NB4 (cell line): ENCODE measurements at regions not wholly inside any gene's neighbourhood (a gene's known extent, or its start where the extent isn't known, plus 50 kb on each side); places are given as distances from the start of the nearest gene placed in this dataset.

ENCODE experiments used
- CTCF ChIP-seq: IDR thresholded peaks from one replicate; pipeline ENCODE4 v1.5.1; 2012; ENCODE audit warnings: low read depth, low read length
- POLR2A ChIP-seq: IDR thresholded peaks from 2 replicates; pipeline ENCODE4 v1.6.1; 2011; ENCODE audit warnings: mild to moderate bottlenecking; ENCODE audit not compliant: insufficient read length; ENCODE audit errors: extremely low read depth
- TF ChIP-seq, protein P1 (sequence below): IDR thresholded peaks from 2 replicates; pipeline ENCODE4 v1.6.1; 2011; ENCODE audit warnings: low read depth, low read length

GRCh38 chr14:66081594-66082376, 404.4 kb upstream of the CCDC196 start:
- no peak for TF ChIP-seq POLR2A
- TF ChIP-seq CTCF, result no peak
- TF ChIP-seq, protein P1, sequence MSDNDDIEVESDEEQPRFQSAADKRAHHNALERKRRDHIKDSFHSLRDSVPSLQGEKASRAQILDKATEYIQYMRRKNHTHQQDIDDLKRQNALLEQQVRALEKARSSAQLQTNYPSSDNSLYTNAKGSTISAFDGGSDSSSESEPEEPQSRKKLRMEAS, result no peak
